Islet of Langerhans (tissue), 1 donor: ENCODE measurements at regions not wholly inside any gene's neighbourhood (a gene's known extent, or its start where the extent isn't known, plus 50 kb on each side); places are given as distances from the start of the nearest gene placed in this dataset.

ENCODE experiments used
- FAIRE-seq: peaks from one replicate; lab custom pipeline; 2011; peaks lifted over from hg19 to GRCh38; lab: Jason Lieb, UNC

- no peak for FAIRE-seq
Measured at GRCh38 chr2:126748188-126748760, 92.3 kb downstream of the GYPC start.

GRCh38 chr2:126748929-126749518 is 93.1 kb downstream of the GYPC start:
- FAIRE-seq: no peak

- no peak for FAIRE-seq
Measured at GRCh38 chr2:126749537-126749936, 93.6 kb downstream of the GYPC start.

GRCh38 chr2:126750506-126750905 is 94.5 kb downstream of the GYPC start:
- no peak for FAIRE-seq

GRCh38 chr2:126751477-126751876 is 95.5 kb downstream of the GYPC start:
- FAIRE-seq: no peak

- FAIRE-seq: no peak
Measured at GRCh38 chr2:126752876-126753275, 96.9 kb downstream of the GYPC start.

- FAIRE-seq: no peak
Measured at GRCh38 chr2:126753501-126754212, 97.7 kb downstream of the GYPC start.

GRCh38 chr2:126754240-126755004 is 98.5 kb downstream of the GYPC start:
- FAIRE-seq: no peak

GRCh38 chr2:126756125-126756524 is 100.2 kb downstream of the GYPC start:
- no peak for FAIRE-seq

- FAIRE-seq: no peak
Measured at GRCh38 chr2:126761256-126761980, 105.5 kb downstream of the GYPC start.

GRCh38 chr2:126761981-126762878 is 106.3 kb downstream of the GYPC start:
- FAIRE-seq: no peak

GRCh38 chr2:126764686-126765265 is 108.8 kb downstream of the GYPC start:
- no peak for FAIRE-seq

- no peak for FAIRE-seq
Measured at GRCh38 chr2:126765395-126765794, 109.4 kb downstream of the GYPC start.

- no peak for FAIRE-seq
Measured at GRCh38 chr2:126766295-126766968, 110.5 kb downstream of the GYPC start.

GRCh38 chr2:126766969-126767296 is 111.0 kb downstream of the GYPC start:
- no peak for FAIRE-seq

- no peak for FAIRE-seq
Measured at GRCh38 chr2:126769118-126769517, 113.2 kb downstream of the GYPC start.

- no peak for FAIRE-seq
Measured at GRCh38 chr2:126770466-126770865, 114.5 kb downstream of the GYPC start.

GRCh38 chr2:126771094-126771493 is 115.1 kb downstream of the GYPC start:
- FAIRE-seq: no peak

- no peak for FAIRE-seq
Measured at GRCh38 chr2:126771501-126772195, 115.7 kb downstream of the GYPC start.

GRCh38 chr2:126774290-126774689 is 118.3 kb downstream of the GYPC start:
- FAIRE-seq: no peak
